Activated CD8-positive, alpha-beta memory T cell treated with anti-CD3 and anti-CD28 coated beads, Interleukin-2, amount 50 U/mL, for 1 hour (primary cell): ENCODE measurements at regions not wholly inside any gene's neighbourhood (a gene's known extent, or its start where the extent isn't known, plus 50 kb on each side); places are given as distances from the start of the nearest gene placed in this dataset.
"Not testable (repeated sequence)": the region's sequence is repeated elsewhere in the genome, so short reads cannot be mapped to it uniquely, and the experiment has no call there.

Source experiments
- DNase-seq: peaks from one replicate; pipeline ENCODE4 v3.0.0-alpha.2; 2020; ENCODE audit errors: extremely low read depth

GRCh38 chr17:77086433-77087010 is 54.2 kb upstream of the SEC14L1 start:
- DNase-seq, result no peak

GRCh38 chr17:77087650-77088454 is 52.9 kb upstream of the SEC14L1 start:
- no peak for DNase-seq

- DNase-seq, result peak; percentile 63
Measured at GRCh38 chr17:77088455-77089123, 52.2 kb upstream of the SEC14L1 start.

- no peak for DNase-seq
Measured at GRCh38 chr17:77089124-77089490, 51.7 kb upstream of the SEC14L1 start.

GRCh38 chr17:77089949-77090348 is 50.8 kb upstream of the SEC14L1 start:
- not testable (repeated sequence) for DNase-seq

GRCh38 chr17:77090476-77090875 is 50.3 kb upstream of the SEC14L1 start:
- DNase-seq, result no peak
